RPMI8226 (cell line): ENCODE measurements at regions not wholly inside any gene's neighbourhood (a gene's known extent, or its start where the extent isn't known, plus 50 kb on each side); places are given as distances from the start of the nearest gene placed in this dataset.
"Not testable (repeated sequence)": the region's sequence is repeated elsewhere in the genome, so short reads cannot be mapped to it uniquely, and the experiment has no call there.

Experiments used
- DNase-seq: peaks from one replicate; pipeline ENCODE4 v3.0.0-alpha.2; 2015

DNA sequence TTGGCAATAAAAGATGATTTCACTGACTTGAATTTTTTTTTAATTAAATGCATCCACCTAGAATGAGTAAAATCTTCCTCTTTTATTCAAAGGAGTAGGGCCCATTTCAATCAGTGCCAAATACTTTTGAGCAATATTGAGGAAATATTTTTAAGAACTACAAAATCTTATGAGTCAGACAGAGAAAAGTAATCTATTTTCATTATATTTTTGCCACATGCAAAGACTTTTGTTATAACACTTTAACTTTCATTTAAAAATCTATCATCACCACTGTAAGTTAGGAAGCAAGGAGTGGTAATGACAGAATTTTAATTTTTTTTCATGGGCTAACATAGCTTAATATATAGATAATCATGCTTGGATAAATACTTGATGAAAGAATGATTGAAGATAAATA lies 345.2 kb upstream of the KITLG start:
- DNase-seq: no peak

DNA sequence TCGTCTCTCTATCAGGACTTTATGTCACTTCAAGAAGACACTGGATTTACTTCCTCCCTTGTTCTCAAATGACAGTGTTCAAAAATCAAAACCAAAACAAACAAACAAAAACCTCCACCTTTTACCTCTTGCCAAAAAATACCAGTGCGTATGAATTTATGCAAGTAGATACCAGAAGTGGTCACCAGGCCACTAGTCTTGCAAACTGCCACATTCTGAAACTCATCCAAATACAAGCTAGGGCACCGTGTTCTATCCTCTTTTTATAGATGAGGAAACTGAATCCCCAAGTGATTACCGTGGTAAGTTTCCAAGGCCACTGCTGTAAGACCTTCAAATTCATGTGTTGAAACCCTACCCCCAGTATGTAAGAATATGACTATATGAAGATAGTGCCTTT lies 343.9 kb upstream of the KITLG start:
- no peak for DNase-seq

GRCh38 chr12:88923631-88924030 lies 343.4 kb upstream of the KITLG start:
- no peak for DNase-seq

DNA sequence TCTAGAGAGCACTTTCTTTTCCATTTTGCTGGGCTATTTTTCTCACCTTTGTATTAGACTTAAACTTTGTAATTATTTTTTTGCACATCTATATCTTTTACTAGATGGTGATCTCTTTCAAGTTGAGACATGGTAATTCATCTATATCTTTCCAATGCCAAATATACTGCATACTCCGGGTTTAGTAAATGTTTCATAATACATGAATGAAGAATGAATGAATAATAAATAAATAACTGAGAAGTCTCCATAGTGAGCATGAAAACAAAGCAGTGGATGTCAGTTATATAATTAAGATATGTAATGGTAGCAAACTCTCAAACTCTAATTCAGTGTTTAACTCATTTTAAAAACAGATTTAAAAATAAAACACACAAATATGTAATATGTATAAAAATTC lies 342.5 kb upstream of the KITLG start:
- DNase-seq: no peak

DNA sequence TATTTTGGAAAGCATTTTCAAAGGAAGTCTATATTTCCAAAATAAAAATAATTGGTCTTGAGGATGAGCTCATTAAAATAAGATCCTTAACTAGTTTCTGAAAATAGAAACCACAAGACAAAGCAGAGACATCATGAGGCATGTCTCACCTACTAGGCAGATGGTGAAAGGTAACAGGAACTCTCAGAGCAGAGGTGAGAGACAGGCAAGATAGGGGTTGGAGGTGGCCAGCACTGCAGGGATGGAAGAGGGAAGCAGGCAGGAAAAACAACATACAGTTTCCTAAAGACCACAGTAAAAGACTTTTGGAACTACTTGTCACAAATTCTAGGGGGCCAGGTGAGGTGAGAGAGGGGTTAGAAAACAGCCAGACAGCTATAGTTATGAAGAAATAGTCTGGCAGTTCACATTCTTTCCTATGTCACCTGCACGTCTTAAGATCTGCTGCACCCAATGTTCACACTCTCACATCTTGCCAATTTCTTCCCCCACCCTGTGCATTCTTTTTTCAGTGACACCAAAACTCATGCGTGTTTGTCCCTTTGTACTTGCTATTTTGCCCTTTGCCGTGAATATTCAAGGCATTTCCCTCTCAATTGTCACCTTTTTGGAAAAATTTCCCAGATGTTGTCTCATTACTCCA lies 341.7 kb upstream of the KITLG start:
- DNase-seq: no peak

- no peak for DNase-seq
These were observed 341.2 kb upstream of the KITLG start for GRCh38 chr12:88921434-88921833.

DNA sequence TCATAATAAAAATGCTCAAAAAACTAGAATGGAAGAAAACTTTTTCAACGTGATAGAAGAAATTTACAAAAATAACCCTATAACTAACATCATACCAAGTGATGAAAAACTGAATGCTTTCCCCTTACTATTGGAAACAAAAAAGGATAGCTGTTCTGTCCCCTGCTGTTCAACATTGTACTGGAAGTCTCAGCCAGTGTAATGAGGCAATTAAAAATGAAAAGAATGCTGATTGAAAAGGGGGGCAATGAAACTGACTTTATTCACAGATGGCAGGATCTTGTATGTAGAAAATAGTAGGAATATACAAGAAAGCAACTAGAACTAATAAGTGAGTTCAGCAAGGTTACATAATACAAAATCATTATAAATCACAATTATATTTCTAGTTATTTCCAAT lies 337.9 kb upstream of the KITLG start:
- no peak for DNase-seq

DNA sequence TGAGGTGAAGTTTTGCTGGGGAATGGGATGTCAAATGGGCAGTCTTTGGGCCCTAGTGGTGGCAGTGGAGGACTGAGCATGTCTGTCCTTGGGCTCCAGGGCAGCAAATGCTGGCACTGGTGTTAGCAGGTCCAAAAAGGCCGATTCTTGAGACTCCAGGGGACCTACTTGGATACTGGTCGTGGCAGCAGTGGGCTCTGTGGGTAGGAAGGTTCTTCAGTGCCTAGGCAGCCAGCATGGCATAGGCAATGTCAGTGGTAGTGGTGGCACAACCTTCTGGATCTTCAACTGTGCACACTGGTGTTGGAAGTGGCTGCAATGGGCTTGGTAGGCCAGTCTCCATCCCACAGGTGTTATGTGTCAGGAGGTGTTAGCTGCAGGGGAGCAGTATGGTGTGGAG lies 334.7 kb upstream of the KITLG start:
- no peak for DNase-seq

- DNase-seq: no peak
These were observed 329.2 kb upstream of the KITLG start for GRCh38 chr12:88909510-88909909.

- no peak for DNase-seq
These were observed 328.1 kb upstream of the KITLG start for GRCh38 chr12:88908345-88908744.

- no peak for DNase-seq
These were observed 324.4 kb upstream of the KITLG start for GRCh38 chr12:88904705-88905104.

GRCh38 chr12:88903333-88903732 lies 323.1 kb upstream of the KITLG start:
- no peak for DNase-seq

- DNase-seq: no peak
These were observed 317.5 kb upstream of the KITLG start for GRCh38 chr12:88897723-88898122.

- no peak for DNase-seq
These were observed 316.7 kb upstream of the KITLG start for GRCh38 chr12:88896958-88897357.

GRCh38 chr12:88895634-88896033 lies 315.4 kb upstream of the KITLG start:
- DNase-seq: no peak

- DNase-seq: no peak
These were observed 313.5 kb upstream of the KITLG start for GRCh38 chr12:88893801-88894200.

GRCh38 chr12:88891434-88891833 lies 311.2 kb upstream of the KITLG start:
- DNase-seq: not testable (repeated sequence)

DNA sequence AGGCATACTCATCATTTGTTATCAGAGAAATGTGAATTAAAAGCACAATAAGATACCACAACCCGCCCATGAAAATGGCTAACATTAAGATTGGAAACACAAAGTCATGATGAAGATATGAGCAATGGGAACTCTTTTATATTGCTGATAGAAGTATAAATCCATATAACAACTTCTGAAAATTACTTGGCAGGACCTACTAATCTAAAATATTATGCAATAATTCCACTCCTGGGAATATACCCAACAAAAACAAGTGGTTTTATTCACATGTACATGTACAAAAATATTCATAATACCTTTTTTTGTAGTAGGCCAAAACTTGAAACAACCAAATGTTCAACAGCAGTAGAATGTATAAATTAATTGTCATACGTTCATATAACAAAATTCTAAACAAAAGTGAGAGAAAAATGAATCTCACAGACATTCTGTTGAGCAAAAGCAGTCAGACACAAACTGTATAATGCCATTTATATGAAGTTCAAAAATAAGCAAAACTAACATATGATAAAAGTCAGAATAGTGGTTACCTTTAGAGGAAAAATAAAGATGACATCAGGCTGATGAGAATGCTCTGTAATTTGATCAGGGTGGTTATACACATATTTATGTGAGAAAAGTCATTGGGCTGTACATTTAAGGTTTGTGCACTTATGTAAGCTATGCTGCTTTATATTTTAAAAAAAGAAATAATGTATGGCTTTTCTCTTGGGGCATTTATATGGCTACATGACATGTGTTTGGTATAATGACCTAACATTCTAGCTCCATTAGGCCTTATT lies 309.2 kb upstream of the KITLG start:
- no peak for DNase-seq

- no peak for DNase-seq
These were observed 304.3 kb upstream of the KITLG start for GRCh38 chr12:88884600-88884999.

DNA sequence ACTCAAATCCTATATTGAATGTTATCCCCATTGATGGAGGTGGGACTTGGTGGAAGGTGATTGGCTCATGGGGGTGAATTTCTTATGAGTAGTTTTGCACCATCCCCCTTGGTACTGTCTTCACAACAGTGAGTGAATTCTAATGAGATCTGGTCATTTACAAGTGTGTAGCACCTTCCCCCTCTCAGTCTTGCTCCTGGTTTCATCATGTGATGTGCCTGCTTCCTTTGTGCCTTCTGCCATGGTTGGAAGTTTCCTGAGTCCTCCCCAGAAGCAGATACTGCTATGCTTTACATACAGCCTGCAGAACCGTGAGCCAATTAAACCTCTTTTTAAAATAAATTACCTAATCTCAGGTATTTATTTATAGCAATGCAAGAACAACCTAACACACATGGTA lies 302.4 kb upstream of the KITLG start:
- DNase-seq: no peak

GRCh38 chr12:88880051-88880450 lies 299.8 kb upstream of the KITLG start:
- no peak for DNase-seq

GRCh38 chr12:88878295-88878694 lies 298.0 kb upstream of the KITLG start:
- no peak for DNase-seq

- DNase-seq: no peak
These were observed 296.6 kb upstream of the KITLG start for GRCh38 chr12:88876857-88877256.

- DNase-seq: no peak
These were observed 289.9 kb upstream of the KITLG start for GRCh38 chr12:88870000-88870737.
